HFF-Myc (cell line): ENCODE measurements at regions not wholly inside any gene's neighbourhood (a gene's known extent, or its start where the extent isn't known, plus 50 kb on each side); places are given as distances from the start of the nearest gene placed in this dataset.

Experiments used
- DNase-seq: peaks from one replicate; pipeline ENCODE4 v3.0.0-alpha.2; 2011; ENCODE audit warnings: low read depth; ENCODE audit errors: extremely low read depth
- H3K4me3 ChIP-seq: replicated peaks from 2 replicates; pipeline ENCODE4 v1.5.1; 2011; ENCODE audit warnings: low read depth, mild to moderate bottlenecking, control low read depth, low read length
- TF ChIP-seq, protein P1 (sequence below): IDR thresholded peaks from 2 replicates; pipeline ENCODE4 v1.5.1; 2012; ENCODE audit warnings: mild to moderate bottlenecking, low read depth, low read length, control low read depth; ENCODE audit errors: missing control alignments

DNA sequence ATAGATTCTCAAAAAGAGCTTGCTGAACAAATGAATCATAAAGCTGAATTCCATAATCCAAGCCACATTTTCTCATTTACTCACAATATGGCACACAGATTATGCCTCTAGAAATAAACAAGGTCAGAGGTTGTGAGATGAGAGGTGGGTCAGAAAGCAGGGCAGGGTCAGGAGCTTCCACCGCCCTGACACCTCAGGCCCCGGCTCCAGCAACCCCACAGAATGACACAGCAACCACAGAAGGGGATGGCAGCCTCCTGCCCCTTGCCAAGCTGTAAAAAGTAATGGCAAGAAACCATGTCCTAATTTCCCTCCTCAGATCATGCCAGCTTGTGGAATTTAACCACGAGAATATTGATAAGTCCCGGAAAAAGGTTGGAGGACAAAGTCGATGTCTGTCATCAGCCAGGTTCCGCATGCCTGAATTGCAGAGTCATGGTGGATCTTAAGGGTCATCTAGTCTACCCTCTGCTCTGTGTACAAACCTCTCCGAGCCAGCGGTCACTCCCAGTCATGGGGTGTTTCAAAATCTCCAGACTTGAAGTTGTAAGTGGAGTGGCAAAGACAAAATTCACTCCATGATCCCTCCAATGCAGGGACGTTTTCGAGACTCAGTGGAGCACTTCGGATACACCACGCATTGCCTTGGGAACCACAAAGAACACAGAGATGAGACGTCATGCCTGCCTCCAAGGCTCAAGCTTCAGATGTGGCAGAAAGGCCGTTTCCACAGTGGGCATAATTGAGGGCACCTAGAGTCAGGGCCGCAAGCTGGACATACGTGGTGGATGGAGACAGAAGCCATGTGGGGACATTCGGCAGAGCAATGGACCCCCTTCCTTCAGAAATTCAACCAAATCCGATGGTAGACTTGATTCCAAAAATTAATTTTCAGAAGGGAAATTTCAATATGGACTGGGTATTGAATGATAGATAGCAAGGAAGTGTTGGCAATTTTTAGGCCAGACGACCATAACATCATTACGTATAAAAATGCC, 254.0 kb downstream of the TOMM20 start:
- no peak for DNase-seq
- TF ChIP-seq, protein P1, sequence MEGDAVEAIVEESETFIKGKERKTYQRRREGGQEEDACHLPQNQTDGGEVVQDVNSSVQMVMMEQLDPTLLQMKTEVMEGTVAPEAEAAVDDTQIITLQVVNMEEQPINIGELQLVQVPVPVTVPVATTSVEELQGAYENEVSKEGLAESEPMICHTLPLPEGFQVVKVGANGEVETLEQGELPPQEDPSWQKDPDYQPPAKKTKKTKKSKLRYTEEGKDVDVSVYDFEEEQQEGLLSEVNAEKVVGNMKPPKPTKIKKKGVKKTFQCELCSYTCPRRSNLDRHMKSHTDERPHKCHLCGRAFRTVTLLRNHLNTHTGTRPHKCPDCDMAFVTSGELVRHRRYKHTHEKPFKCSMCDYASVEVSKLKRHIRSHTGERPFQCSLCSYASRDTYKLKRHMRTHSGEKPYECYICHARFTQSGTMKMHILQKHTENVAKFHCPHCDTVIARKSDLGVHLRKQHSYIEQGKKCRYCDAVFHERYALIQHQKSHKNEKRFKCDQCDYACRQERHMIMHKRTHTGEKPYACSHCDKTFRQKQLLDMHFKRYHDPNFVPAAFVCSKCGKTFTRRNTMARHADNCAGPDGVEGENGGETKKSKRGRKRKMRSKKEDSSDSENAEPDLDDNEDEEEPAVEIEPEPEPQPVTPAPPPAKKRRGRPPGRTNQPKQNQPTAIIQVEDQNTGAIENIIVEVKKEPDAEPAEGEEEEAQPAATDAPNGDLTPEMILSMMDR: no peak
- H3K4me3 ChIP-seq: no peak overlapping the region

DNA sequence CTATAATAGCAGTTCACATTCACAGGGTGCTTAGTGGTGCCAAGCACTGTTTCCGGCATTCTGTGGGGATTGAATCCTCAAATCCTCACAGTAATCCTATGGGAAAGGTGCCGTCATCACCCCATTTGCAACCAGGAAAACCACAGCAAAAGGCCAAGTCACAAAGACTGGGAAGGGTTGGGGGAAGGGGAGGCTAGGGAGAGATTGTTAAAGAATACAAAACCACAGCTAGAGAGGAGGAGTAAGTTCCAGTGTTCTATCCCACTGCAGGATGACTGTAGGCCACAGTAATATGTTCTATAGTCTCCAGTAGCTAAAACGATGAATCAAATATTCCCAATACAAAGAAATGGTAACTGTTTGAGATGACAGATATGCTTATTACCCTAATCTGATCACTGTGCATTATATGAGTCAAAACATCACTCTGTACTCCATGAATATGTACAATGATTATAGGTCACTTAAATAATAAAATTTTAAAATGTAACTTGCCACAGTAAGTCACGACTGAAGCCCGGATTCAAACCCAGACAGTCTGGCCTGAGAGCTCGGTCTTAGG, 256.8 kb downstream of the TOMM20 start:
- no peak overlapping the region for H3K4me3 ChIP-seq
- DNase-seq: no peak
- TF ChIP-seq, protein P1: no peak

GRCh38 chr1:234871039-234871709, 257.5 kb downstream of the TOMM20 start:
- H3K4me3 ChIP-seq: no peak overlapping the region
- TF ChIP-seq, protein P1: no peak
- no peak for DNase-seq

DNA sequence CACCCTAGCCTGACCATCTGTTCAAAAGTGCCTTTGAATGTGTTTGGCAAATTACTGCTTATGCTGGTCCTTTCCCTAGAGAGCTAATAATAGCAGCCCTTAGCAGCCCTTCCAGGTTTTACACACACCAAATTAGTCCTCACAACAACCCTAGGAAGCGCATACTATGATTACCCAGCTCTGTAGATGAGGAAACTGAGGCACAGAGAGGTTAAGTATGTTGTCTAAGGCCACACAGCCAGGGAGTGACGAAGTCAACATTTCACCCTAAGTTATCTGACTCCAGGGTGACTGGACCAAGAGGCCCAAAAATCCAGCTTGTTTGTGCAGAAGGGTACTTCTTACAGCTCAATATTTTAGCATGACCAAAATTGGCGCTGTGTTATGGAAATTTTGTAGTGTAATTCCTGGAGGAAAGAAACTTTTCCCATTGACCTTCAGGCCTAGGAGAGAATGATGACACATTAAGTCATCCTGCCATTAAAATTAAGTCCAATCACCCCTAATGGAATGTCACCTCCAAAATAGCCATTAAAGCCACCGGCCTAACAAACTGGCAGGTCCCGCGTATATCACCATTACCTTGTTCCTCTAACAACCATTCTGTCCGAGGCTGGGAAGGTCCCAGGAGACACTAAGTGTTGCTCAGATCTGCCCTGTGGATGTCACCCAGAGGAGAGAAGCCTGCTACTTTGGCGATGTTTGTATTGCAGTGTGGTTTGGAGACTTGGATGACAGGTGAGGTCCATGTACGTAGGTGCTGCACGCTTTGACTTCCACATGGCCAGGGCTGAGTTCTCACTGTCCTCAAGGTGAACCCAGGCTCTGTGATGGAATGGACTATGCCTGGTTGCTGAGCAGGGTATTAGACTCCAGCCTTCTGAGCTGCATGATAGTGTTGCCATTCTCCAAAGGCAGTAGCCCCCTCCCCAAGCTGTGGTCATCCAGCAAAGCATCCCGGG, 258.3 kb downstream of the TOMM20 start:
- no peak for DNase-seq
- no peak overlapping the region for H3K4me3 ChIP-seq
- TF ChIP-seq, protein P1: no peak

GRCh38 chr1:234869182-234870019, 259.2 kb downstream of the TOMM20 start:
- no peak for DNase-seq
- TF ChIP-seq, protein P1: no peak
- no peak overlapping the region for H3K4me3 ChIP-seq
